ENCODE measurements at regions not wholly inside any gene's neighbourhood (a gene's known extent, or its start where the extent isn't known, plus 50 kb on each side); places are given as distances from the start of the nearest gene placed in this dataset.

DNA sequence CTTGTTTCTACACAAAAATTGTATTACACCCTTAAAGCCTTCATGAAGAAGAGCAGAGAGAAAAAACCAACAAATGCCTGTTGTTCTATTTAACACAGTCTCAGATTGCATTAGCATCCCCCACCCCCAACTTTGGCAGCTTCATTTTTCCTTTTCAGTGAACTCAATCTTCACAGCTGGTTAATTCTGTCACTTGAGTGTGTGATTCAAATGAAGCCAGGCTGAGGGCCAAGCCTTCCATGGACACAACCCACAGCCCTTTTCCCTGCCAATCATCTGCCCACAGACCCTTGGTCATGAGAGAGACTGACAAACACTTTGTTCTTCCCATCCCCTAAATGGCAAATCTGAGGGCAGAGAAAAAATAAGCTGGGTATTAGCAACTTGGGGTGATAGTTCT lies 217.5 kb upstream of the NMUR2 start:
- Histone ChIP-seq H3K36me3 (no peaks in the 10 kb centered on the region), H3K27ac (no peak overlapping the region), H3K9me3 (ENCODE audit: severe bottlenecking) (no peaks in the 10 kb centered on the region), H3K4me3 (ENCODE audit: low read depth, low read length) (no peak overlapping the region), H3K27me3 (ENCODE audit: insufficient read depth, low read depth, severe bottlenecking) (no peaks in the 10 kb centered on the region)
- DNase-seq: no peak
- TF ChIP-seq, protein P1, sequence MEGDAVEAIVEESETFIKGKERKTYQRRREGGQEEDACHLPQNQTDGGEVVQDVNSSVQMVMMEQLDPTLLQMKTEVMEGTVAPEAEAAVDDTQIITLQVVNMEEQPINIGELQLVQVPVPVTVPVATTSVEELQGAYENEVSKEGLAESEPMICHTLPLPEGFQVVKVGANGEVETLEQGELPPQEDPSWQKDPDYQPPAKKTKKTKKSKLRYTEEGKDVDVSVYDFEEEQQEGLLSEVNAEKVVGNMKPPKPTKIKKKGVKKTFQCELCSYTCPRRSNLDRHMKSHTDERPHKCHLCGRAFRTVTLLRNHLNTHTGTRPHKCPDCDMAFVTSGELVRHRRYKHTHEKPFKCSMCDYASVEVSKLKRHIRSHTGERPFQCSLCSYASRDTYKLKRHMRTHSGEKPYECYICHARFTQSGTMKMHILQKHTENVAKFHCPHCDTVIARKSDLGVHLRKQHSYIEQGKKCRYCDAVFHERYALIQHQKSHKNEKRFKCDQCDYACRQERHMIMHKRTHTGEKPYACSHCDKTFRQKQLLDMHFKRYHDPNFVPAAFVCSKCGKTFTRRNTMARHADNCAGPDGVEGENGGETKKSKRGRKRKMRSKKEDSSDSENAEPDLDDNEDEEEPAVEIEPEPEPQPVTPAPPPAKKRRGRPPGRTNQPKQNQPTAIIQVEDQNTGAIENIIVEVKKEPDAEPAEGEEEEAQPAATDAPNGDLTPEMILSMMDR (IDR thresholded peaks at IDR 0.05; ENCODE audit: low read depth, low read length): no peak

DNA sequence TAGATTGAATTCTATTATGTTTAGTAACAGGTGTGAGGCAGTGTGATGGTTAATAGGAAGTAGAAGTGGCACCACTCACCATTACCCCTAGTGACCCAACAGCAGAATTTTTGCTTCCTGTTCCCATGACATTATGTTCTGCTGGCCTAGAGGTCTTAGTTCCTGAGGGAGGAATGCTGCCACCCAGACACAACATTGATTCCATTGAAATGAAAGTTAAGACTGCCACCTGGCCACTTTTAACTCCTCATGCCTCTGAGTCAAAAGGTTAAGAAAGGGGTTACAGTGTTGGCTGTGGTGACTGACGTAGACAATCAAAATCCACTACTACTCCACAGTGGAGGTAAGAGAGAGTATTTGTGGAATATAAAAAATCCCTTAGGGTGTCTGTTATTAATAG lies 218.9 kb upstream of the NMUR2 start:
- DNase-seq: no peak
- H3K27ac ChIP-seq: no peak overlapping the region
- H3K4me3 ChIP-seq (ENCODE audit: low read depth, low read length): no peak overlapping the region
- H3K27me3 ChIP-seq (ENCODE audit: insufficient read depth, low read depth, severe bottlenecking): no peaks in the 10 kb centered on the region
- H3K9me3 ChIP-seq (ENCODE audit: severe bottlenecking): no peaks in the 10 kb centered on the region
- no peaks in the 10 kb centered on the region for H3K36me3 ChIP-seq
- TF ChIP-seq, protein P1 (IDR thresholded peaks at IDR 0.05; ENCODE audit: low read depth, low read length): no peak

DNA sequence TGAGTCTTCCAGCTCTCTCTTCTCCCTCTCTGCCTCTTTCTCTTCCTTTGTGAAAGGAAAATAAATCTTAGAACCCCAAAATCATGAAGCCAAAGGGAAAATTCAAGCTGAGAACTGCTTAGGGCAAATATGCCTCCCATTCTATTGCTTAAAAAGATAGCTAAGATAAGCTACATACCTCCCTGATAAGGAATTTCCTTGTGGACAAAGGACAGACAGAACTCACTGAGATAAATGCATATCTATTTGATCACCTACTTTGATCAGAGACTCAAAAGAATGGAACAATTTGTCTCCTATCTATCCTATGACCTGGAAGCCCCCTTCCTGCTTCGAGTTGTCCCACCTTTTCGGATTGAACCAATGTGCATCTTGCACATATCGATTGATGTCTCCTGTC lies 220.6 kb upstream of the NMUR2 start:
- no peak for DNase-seq
- no peaks in the 10 kb centered on the region for H3K27me3 ChIP-seq (ENCODE audit: insufficient read depth, low read depth, severe bottlenecking)
- no peak overlapping the region for H3K27ac ChIP-seq
- no peaks in the 10 kb centered on the region for H3K9me3 ChIP-seq (ENCODE audit: severe bottlenecking)
- H3K4me3 ChIP-seq (ENCODE audit: low read depth, low read length): no peak overlapping the region
- H3K36me3 ChIP-seq: no peaks in the 10 kb centered on the region
- TF ChIP-seq, protein P1 (IDR thresholded peaks at IDR 0.05; ENCODE audit: low read depth, low read length): no peak

DNA sequence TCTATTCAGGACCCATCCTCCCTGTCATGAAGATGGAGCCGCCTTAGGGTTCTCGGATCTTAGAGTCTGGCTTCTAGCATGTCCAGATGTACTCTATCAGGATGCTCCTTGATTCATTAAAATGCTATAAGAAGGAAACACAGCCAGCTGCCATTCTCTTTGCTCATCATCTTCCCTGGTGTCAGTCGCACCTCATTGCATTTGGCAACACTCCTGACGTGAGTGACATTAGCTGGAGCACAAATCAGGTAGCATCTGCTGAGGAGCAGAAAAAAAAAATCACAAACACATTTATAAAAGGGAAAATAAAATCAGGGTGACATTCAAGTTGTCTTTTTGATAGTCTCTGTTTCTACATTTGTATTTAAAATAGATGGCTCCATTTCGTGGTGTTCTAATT lies 226.1 kb upstream of the NMUR2 start:
- no peak for DNase-seq
- no peak overlapping the region for H3K4me3 ChIP-seq (ENCODE audit: low read depth, low read length)
- no peaks in the 10 kb centered on the region for H3K9me3 ChIP-seq (ENCODE audit: severe bottlenecking)
- no peaks in the 10 kb centered on the region for H3K27me3 ChIP-seq (ENCODE audit: insufficient read depth, low read depth, severe bottlenecking)
- TF ChIP-seq, protein P1 (IDR thresholded peaks at IDR 0.05; ENCODE audit: low read depth, low read length): no peak
- no peaks in the 10 kb centered on the region for H3K36me3 ChIP-seq
- H3K27ac ChIP-seq: no peak overlapping the region

DNA sequence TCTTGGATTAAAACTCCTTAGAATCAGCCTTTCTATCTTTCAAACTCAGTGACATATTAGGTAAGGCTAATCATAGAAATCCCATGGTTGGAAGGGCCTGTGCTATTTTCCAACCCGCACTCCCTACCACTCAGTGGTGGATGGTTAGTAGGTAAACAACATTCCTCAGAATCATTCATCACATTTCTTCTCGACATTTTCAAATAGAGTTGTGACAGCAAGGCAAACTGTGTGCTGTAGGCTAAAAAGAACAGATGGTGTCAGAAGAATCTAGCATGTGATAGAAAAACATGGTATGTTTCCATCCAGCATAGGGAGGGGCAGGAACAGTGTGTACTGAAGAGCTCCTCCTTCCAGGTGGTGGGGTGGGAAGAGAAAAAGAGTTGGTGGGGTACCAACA lies 227.3 kb upstream of the NMUR2 start:
- Histone ChIP-seq H3K27me3 (ENCODE audit: insufficient read depth, low read depth, severe bottlenecking) (no peaks in the 10 kb centered on the region), H3K4me3 (ENCODE audit: low read depth, low read length) (no peak overlapping the region), H3K36me3 (no peaks in the 10 kb centered on the region), H3K9me3 (ENCODE audit: severe bottlenecking) (no peaks in the 10 kb centered on the region), H3K27ac (no peak overlapping the region)
- TF ChIP-seq, protein P1 (IDR thresholded peaks at IDR 0.05; ENCODE audit: low read depth, low read length): no peak
- DNase-seq: no peak

DNA sequence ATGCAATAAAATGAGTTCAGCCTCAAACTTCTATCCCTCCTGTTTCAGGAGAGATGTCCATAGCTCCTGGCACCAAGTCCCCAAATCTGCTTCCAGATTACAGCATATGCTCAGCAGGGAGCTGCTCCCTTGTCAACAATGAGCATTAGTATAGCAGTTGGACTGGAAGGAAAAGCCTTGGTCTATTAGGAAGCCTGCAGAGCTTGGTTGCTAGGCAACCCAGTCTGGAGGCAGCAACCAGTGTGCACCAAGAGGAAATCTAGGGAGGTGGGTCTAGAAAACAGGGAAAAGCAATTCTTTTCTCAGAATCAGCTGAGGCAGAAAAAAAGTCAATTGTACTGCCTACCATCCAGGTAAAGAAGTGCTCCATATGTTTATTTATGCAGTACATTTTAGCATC lies 229.5 kb upstream of the NMUR2 start:
- TF ChIP-seq, protein P1 (IDR thresholded peaks at IDR 0.05; ENCODE audit: low read depth, low read length): no peak
- Histone ChIP-seq H3K9me3 (ENCODE audit: severe bottlenecking) (no peaks in the 10 kb centered on the region), H3K27me3 (ENCODE audit: insufficient read depth, low read depth, severe bottlenecking) (no peaks in the 10 kb centered on the region), H3K4me3 (ENCODE audit: low read depth, low read length) (no peak overlapping the region), H3K36me3 (no peaks in the 10 kb centered on the region), H3K27ac (no peak overlapping the region)
- DNase-seq: peak; percentile 45
